ENCODE measurements at regions not wholly inside any gene's neighbourhood (a gene's known extent, or its start where the extent isn't known, plus 50 kb on each side); places are given as distances from the start of the nearest gene placed in this dataset.

DNA sequence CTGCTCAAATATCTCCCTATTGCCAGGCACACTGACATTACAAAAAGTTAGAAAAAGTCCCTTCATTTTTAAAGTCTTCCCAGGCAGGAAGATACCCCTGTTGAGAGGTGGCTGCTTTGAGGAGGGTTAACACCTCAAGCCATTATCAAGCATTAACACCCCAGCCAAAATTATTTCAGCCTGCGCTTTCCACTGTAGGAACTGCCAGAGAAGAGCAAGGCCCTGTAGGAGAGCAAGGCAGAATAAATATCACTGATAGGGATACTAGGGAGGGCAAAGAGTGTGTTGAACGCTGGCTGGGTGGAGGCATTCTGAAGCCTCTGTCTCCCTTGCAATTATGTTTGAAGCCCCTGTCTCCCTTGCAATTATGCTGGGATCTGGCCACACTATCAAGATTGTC lies 1020.7 kb upstream of the CELF4 start:
- TF ChIP-seq, protein P1, sequence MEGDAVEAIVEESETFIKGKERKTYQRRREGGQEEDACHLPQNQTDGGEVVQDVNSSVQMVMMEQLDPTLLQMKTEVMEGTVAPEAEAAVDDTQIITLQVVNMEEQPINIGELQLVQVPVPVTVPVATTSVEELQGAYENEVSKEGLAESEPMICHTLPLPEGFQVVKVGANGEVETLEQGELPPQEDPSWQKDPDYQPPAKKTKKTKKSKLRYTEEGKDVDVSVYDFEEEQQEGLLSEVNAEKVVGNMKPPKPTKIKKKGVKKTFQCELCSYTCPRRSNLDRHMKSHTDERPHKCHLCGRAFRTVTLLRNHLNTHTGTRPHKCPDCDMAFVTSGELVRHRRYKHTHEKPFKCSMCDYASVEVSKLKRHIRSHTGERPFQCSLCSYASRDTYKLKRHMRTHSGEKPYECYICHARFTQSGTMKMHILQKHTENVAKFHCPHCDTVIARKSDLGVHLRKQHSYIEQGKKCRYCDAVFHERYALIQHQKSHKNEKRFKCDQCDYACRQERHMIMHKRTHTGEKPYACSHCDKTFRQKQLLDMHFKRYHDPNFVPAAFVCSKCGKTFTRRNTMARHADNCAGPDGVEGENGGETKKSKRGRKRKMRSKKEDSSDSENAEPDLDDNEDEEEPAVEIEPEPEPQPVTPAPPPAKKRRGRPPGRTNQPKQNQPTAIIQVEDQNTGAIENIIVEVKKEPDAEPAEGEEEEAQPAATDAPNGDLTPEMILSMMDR (IDR thresholded peaks at IDR 0.05) = no peak
- no peak for TF ChIP-seq POLR2A (IDR thresholded peaks at IDR 0.05)
- no peak for TF ChIP-seq POLR2AphosphoS5 (IDR thresholded peaks at IDR 0.05)
